IMR-90 (cell line): ENCODE measurements at regions not wholly inside any gene's neighbourhood (a gene's known extent, or its start where the extent isn't known, plus 50 kb on each side); places are given as distances from the start of the nearest gene placed in this dataset.

ENCODE experiments used
- MAFK ChIP-seq: IDR thresholded peaks from 2 replicates; pipeline ENCODE4 v1.6.1; 2012; ENCODE audit warnings: low read depth, low read length, improper control_type of control experiment
- POLR2A ChIP-seq: IDR thresholded peaks from 2 replicates; pipeline ENCODE4 v1.6.1; 2012; ENCODE audit warnings: mild to moderate bottlenecking, low read depth, low read length
- RAD21 ChIP-seq: IDR thresholded peaks from 2 replicates; pipeline ENCODE4 v1.6.1; 2012; ENCODE audit warnings: low read length, improper control_type of control experiment
- TF ChIP-seq, protein P1 (sequence below): conservative IDR thresholded peaks from 2 replicates; pipeline ENCODE4 v1.5.1; 2012; ENCODE audit warnings: mild to moderate bottlenecking, low read depth, low read length, improper control_type of control experiment
- TF ChIP-seq, protein P2 (sequence below): fragments of 150-350 bp; IDR thresholded peaks from 2 replicates; pipeline ENCODE4 v1.6.1; 2017; ENCODE audit warnings: mild to moderate bottlenecking, antibody characterized with exemption, low read length, low read depth

DNA sequence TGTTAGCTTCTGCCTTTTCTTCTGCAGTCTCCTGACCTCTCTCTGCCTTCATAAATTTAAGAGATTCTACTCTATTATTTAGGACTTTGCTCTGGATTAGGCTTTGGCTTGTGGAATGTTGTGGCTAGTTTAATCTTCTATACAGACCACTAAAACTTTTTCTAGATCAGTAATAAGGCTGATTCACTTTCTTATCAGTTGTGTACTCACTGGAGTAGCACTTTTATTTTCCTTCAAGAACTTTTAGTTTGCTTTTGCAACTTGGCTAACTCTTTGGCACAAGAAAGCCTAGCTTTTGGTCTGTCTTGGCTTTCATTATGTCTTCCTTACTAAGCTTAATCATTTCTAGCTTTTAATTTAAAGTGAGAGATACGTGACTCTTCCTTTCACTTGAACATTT, 265.5 kb upstream of the TBC1D5 start:
- TF ChIP-seq, protein P1, sequence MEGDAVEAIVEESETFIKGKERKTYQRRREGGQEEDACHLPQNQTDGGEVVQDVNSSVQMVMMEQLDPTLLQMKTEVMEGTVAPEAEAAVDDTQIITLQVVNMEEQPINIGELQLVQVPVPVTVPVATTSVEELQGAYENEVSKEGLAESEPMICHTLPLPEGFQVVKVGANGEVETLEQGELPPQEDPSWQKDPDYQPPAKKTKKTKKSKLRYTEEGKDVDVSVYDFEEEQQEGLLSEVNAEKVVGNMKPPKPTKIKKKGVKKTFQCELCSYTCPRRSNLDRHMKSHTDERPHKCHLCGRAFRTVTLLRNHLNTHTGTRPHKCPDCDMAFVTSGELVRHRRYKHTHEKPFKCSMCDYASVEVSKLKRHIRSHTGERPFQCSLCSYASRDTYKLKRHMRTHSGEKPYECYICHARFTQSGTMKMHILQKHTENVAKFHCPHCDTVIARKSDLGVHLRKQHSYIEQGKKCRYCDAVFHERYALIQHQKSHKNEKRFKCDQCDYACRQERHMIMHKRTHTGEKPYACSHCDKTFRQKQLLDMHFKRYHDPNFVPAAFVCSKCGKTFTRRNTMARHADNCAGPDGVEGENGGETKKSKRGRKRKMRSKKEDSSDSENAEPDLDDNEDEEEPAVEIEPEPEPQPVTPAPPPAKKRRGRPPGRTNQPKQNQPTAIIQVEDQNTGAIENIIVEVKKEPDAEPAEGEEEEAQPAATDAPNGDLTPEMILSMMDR: no peak
- no peak for TF ChIP-seq POLR2A
- TF ChIP-seq MAFK: no peak
- TF ChIP-seq, protein P2, sequence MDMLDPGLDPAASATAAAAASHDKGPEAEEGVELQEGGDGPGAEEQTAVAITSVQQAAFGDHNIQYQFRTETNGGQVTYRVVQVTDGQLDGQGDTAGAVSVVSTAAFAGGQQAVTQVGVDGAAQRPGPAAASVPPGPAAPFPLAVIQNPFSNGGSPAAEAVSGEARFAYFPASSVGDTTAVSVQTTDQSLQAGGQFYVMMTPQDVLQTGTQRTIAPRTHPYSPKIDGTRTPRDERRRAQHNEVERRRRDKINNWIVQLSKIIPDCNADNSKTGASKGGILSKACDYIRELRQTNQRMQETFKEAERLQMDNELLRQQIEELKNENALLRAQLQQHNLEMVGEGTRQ: no peak
- no peak for TF ChIP-seq RAD21
